Esophagus squamous epithelium (tissue), 4 donors: ENCODE measurements at regions not wholly inside any gene's neighbourhood (a gene's known extent, or its start where the extent isn't known, plus 50 kb on each side); places are given as distances from the start of the nearest gene placed in this dataset.

Source experiments
- CTCF ChIP-seq, 6 experiments: fragments of 450-650 bp in 4 of 6; fragments of 200-600 bp in 2 of 6; sonication (generic) in 2 of 6; IDR thresholded peaks; one replicate each; pipeline ENCODE4 v1.5.1; 2016 to 2019; ENCODE audit warnings: antibody characterized with exemption in 6 of 6, mild to moderate bottlenecking in 4 of 6, moderate library complexity in 4 of 6
- POLR2A ChIP-seq, 4 donors: fragments of 450-650 bp; IDR thresholded peaks; one replicate each; pipeline ENCODE4 v1.6.1; 2017; ENCODE audit warnings: antibody characterized with exemption in 4 of 4, mild to moderate bottlenecking in 4 of 4, moderate library complexity in 3 of 4

DNA sequence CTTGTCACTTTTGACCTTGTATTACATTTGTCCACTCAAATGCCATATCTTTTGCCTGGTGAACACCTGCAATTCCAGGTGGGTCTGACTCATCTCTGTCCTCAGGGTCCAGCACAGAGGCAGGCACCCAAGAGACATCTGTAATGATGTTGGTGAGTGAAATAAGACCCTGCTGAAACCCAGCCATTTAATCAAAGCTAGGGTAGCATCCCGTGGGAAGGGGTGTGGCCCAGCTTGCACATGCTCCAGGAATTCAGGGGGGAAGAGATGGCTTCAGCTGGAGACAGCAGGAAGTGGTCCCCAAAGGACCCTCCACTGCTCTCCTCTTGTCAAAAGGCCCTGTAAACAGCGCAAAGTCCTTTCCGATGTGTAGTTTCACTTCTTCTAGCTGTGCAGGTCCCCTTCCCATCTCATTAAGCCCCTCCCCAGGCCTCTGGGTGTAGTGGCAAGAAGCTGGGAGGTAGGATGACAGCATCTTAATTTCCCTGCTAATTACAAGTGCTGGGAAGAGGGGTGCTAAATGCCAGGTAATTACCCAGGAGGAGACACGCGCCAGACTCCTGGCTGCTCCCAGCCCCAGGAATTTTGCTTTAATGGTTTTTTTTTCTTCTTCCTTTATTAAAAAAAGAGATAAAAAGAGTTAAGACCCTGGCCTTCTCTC lies 54.4 kb upstream of the TRABD2B start:
- TF ChIP-seq CTCF (IDR thresholded peaks at IDR 0.05), result no peak
- TF ChIP-seq POLR2A (IDR thresholded peaks at IDR 0.05), result no peak
